ENCODE measurements at regions not wholly inside any gene's neighbourhood (a gene's known extent, or its start where the extent isn't known, plus 50 kb on each side); places are given as distances from the start of the nearest gene placed in this dataset.

DNA sequence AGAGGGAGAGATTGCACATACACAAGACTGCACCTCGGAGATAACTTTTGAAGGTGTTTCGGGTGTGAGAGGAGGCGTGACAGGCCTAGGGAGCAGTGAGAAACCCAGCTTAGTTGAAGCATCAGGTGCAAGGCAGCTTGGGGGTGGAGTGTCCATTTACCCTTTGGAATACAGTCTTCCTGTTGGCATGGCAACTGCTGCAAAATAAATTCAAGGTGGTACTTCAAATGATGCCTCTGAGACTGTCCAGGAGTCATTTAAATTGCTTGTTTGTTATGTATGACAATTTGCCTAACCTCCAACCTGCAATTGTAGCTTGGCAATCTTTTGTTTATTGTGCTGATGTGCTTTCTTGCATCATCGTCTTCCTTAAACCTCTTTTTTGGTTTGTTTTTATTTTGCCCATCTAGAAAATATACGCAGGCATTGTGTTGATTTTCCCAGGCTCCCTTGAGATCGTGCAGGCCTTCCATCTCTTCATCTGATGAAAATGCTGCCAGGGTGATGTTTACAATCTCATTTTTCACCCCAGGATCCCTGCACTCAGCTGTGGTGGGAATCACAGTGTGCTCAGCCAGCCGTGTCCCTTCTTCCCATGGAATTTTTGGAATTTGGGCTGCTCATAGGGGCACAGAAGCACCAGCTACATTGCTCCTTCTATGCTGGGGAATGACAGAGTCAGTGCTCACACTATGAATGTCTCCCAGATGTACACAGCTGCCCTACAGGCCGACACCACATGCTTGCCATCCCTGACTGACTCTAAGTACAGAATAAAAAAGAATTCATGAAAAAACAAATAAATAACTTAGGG is 583.1 kb upstream of the CFAP20DC start:
- in situ Hi-C loops (cut with MboI; ENCODE audit: low pct_unique_long_range_greater_than_20kb in 2 of 9, low sequenced_read_pairs in 9 of 9, unreplicated experiment in 9 of 9) = no loop called here
- Histone ChIP-seq H3K4me3 (no peak overlapping the region), H3K4me1 (replicated peaks in 1 of 2) (peaks cover 11 to 20% of the 10 kb centered on the region in 2 donors), H3K27ac (peak overlapping the region; percentile 47 to 68)
- WGBS, 10 experiments = 33 to 80% (median 69%) methylated on average over 1 to 6 of the region's 8 CpGs
- peak in 6 of 8 experiments; percentile 37 to 82 (median 66) for ATAC-seq (replicated peaks in 6 of 8)

- no peak for ATAC-seq (replicated peaks in 6 of 8)
- 38 to 100% (median 74%) methylated on average over 1 to 2 of the region's 2 CpGs; no CpG with 5 or more reads in 4 of the 10 experiments for WGBS, 10 experiments
- no peak overlapping the region for H3K27ac ChIP-seq
Measured at GRCh38 chr3:59631482-59631881, 581.7 kb upstream of the CFAP20DC start.

DNA sequence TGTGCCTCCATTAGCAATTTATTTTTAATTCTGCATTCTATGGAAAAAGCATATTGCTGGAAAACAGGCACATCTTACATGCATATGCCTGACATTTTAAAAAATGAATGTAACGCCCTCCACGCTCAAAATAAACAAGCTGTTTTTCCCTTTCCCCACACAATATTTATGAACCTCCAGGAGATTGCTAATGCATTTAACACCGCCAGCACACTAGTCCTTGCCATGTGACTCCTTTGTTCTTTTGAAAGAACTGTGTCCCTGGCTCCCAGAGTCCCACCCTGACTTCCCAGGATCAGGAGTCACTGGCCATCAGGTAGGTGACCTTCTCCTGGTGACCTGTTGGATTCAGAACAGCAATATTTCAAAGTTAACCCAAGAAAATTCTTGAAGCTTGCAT is 571.2 kb upstream of the CFAP20DC start:
- H3K27ac ChIP-seq = no peak overlapping the region
- 0 to 46% (median 29%) methylated on average over 1 to 3 of the region's 3 CpGs; no CpG with 5 or more reads in 4 of the 10 experiments for WGBS, 10 experiments
- peak; percentile 49 to 87 (median 68) for ATAC-seq (replicated peaks in 6 of 8)
- H3K4me3 ChIP-seq = no peak overlapping the region
- peaks cover 0 to 15% of the 10 kb centered on the region in 2 donors for H3K4me1 ChIP-seq (replicated peaks in 1 of 2)
- in situ Hi-C loops (cut with MboI; ENCODE audit: low pct_unique_long_range_greater_than_20kb in 2 of 9, low sequenced_read_pairs in 9 of 9, unreplicated experiment in 9 of 9) = no loop called here

More at GRCh38 chr3:59631482-59631881, 581.7 kb upstream of the CFAP20DC start:
- peaks cover 11 to 20% of the 10 kb centered on the region in 2 donors for H3K4me1 ChIP-seq (replicated peaks in 1 of 2)
- in situ Hi-C loops (cut with MboI; ENCODE audit: low pct_unique_long_range_greater_than_20kb in 2 of 9, low sequenced_read_pairs in 9 of 9, unreplicated experiment in 9 of 9) = no loop called here
- H3K4me3 ChIP-seq = no peak overlapping the region

GRCh38 chr3:59620325-59620724 is 570.5 kb upstream of the CFAP20DC start:
- Histone ChIP-seq H3K4me3 (no peak overlapping the region), H3K4me1 (replicated peaks in 1 of 2) (peaks cover 0 to 15% of the 10 kb centered on the region in 2 donors), H3K27ac (no peak overlapping the region)
- in situ Hi-C loops (cut with MboI; ENCODE audit: low pct_unique_long_range_greater_than_20kb in 2 of 9, low sequenced_read_pairs in 9 of 9, unreplicated experiment in 9 of 9) = no loop called here
- WGBS, 10 experiments = 65 to 100% (median 89%) methylated on average over 1 to 4 of the region's 4 CpGs
- no peak for ATAC-seq (replicated peaks in 6 of 8)

DNA sequence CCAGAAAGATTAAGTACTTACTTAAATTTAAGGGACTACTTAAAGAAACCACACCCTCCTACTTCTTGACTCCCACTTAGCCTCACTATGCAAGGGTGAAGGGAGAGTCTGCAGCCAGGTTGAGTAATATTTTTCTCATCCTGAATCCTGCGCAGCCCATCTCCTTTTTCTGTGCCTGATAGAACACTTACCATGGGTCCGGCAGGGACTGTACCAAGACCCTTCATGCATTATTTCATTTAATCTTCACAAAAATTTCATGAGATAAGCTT is 562.6 kb upstream of the CFAP20DC start:
- Histone ChIP-seq H3K4me1 (replicated peaks in 1 of 2) (peaks cover 6 to 20% of the 10 kb centered on the region in 2 donors), H3K4me3 (no peak overlapping the region), H3K27ac (no peak overlapping the region)
- ATAC-seq (replicated peaks in 6 of 8) = peak in 1 of 8 experiments; percentile 94
- WGBS, 10 experiments = 33 to 100% (median 100%) methylated on average over 1 to 2 of the region's 2 CpGs; no CpG with 5 or more reads in 3 of the 10 experiments
- in situ Hi-C loops (cut with MboI; ENCODE audit: low pct_unique_long_range_greater_than_20kb in 2 of 9, low sequenced_read_pairs in 9 of 9, unreplicated experiment in 9 of 9) = no loop called here

- Histone ChIP-seq H3K27ac (no peak overlapping the region), H3K4me1 (replicated peaks in 1 of 2) (peaks cover 10 to 20% of the 10 kb centered on the region in 2 donors), H3K4me3 (no peak overlapping the region)
- ATAC-seq (replicated peaks in 6 of 8) = peak in 3 of 8 experiments; percentile 75 to 90 (median 87)
- 38 to 90% (median 77%) methylated on average over 1 to 7 of the region's 7 CpGs for WGBS, 10 experiments
- in situ Hi-C loops (cut with MboI; ENCODE audit: low pct_unique_long_range_greater_than_20kb in 2 of 9, low sequenced_read_pairs in 9 of 9, unreplicated experiment in 9 of 9) = no loop called here
Measured at GRCh38 chr3:59611649-59612443, 562.0 kb upstream of the CFAP20DC start.

GRCh38 chr3:59609657-59610348 is 560.0 kb upstream of the CFAP20DC start:
- Histone ChIP-seq H3K4me1 (replicated peaks in 1 of 2) (peaks cover 14 to 20% of the 10 kb centered on the region in 2 donors), H3K4me3 (no peak overlapping the region), H3K27ac (no peak overlapping the region)
- in situ Hi-C loops (cut with MboI; ENCODE audit: low pct_unique_long_range_greater_than_20kb in 2 of 9, low sequenced_read_pairs in 9 of 9, unreplicated experiment in 9 of 9) = no loop called here
- ATAC-seq (replicated peaks in 6 of 8) = peak in 7 of 8 experiments; percentile 19 to 93 (median 87)
- WGBS, 10 experiments = 33 to 100% (median 57%) methylated on average over 1 to 5 of the region's 6 CpGs

GRCh38 chr3:59608356-59608755 is 558.5 kb upstream of the CFAP20DC start:
- in situ Hi-C loops (cut with MboI; ENCODE audit: low pct_unique_long_range_greater_than_20kb in 2 of 9, low sequenced_read_pairs in 9 of 9, unreplicated experiment in 9 of 9) = no loop called here
- H3K4me3 ChIP-seq = no peak overlapping the region
- ATAC-seq (replicated peaks in 6 of 8) = no peak
- H3K4me1 ChIP-seq (replicated peaks in 1 of 2) = peaks cover 14 to 20% of the 10 kb centered on the region in 2 donors
- H3K27ac ChIP-seq = no peak overlapping the region
- 76 to 100% (median 86%) methylated on average over 1 to 6 of the region's 6 CpGs; no CpG with 5 or more reads in 1 of the 10 experiments for WGBS, 10 experiments

- Histone ChIP-seq H3K4me3 (no peak overlapping the region), H3K27ac (no peak overlapping the region), H3K4me1 (replicated peaks in 1 of 2) (peaks cover 14 to 20% of the 10 kb centered on the region in 2 donors)
- in situ Hi-C loops (cut with MboI; ENCODE audit: low pct_unique_long_range_greater_than_20kb in 2 of 9, low sequenced_read_pairs in 9 of 9, unreplicated experiment in 9 of 9) = no loop called here
- ATAC-seq (replicated peaks in 6 of 8) = peak in 3 of 8 experiments; percentile 12 to 35 (median 27)
- 0 to 83% (median 40%) methylated on average over 1 of the region's 1 CpG; no CpG with 5 or more reads in 5 of the 10 experiments for WGBS, 10 experiments
Measured at GRCh38 chr3:59607656-59608055, 557.8 kb upstream of the CFAP20DC start.

DNA sequence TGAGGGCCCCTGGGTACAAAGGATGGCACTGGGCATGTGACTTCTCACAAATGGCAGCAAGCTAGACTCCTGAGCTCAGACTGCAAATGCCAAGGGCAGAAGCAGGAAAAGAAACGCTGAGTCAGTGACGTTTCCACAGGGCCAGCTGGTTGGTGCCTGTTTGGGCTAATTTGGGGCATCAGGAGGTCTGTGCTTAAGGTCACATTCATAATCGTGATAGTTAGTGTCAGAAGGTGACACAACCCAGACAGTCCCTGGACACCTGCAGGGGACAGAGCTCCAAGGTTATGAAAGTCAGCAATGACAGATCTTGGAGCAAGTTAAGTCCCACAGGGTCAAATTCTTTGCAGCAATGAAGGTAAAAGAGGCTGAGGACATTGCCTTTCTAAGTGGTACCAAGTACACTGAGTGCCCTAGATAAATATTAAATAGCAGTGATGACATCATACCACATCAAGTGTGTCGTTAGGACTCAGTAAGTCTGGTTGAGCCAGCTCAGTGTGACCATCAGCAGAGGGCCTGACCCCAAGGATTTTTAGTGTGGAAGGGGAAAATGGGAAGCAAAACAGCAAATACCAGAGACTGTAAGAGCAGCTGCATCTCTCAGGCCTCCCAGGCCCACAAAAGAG is 556.9 kb upstream of the CFAP20DC start:
- H3K27ac ChIP-seq = no peak overlapping the region
- WGBS, 10 experiments = 54 to 76% (median 67%) methylated on average over 1 to 2 of the region's 4 CpGs; no CpG with 5 or more reads in 7 of the 10 experiments
- in situ Hi-C loops (cut with MboI; ENCODE audit: low pct_unique_long_range_greater_than_20kb in 2 of 9, low sequenced_read_pairs in 9 of 9, unreplicated experiment in 9 of 9) = no loop called here
- peak in 5 of 8 experiments; percentile 36 to 73 (median 47) for ATAC-seq (replicated peaks in 6 of 8)
- peaks cover 14 to 20% of the 10 kb centered on the region in 2 donors for H3K4me1 ChIP-seq (replicated peaks in 1 of 2)
- H3K4me3 ChIP-seq = no peak overlapping the region

DNA sequence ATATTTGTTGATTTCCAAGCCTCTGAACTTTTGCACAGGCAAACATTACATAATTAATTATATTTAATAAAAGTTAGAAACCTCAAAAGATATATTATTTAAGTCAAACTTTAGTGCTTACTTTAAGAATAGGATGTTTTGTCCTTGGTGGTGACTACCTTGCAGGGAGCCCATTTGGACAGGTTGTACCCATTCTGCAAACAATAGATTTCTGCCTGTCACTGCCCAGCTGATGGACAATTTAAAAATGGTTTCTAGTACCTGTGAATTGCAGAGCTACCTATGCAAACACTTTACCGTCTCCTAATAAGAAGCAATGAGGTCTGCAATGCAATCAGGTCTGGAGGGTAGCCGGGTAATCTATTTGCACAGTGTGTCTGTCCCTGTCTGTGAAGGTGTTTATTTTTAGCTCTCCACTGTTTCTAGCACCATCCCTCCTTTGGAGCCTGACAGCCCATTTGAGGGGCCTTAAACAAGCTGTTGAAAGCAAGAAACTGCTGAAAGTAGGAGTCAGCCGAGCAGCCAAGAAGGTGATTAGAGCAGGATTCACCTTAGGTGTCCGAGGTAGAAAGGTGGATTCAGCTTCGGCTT is 556.2 kb upstream of the CFAP20DC start:
- no peak overlapping the region for H3K4me3 ChIP-seq
- in situ Hi-C loops (cut with MboI; ENCODE audit: low pct_unique_long_range_greater_than_20kb in 2 of 9, low sequenced_read_pairs in 9 of 9, unreplicated experiment in 9 of 9) = no loop called here
- H3K27ac ChIP-seq = no peak overlapping the region
- peak in 1 of 8 experiments; percentile 20 for ATAC-seq (replicated peaks in 6 of 8)
- H3K4me1 ChIP-seq (replicated peaks in 1 of 2) = peaks cover 14 to 20% of the 10 kb centered on the region in 2 donors
- WGBS, 10 experiments = 76 to 100% (median 85%) methylated on average over 1 to 5 of the region's 5 CpGs

- no peak overlapping the region for H3K27ac ChIP-seq
- 86 to 100% methylated on average over 1 of the region's 1 CpG; no CpG with 5 or more reads in 8 of the 10 experiments for WGBS, 10 experiments
- ATAC-seq (replicated peaks in 6 of 8) = no peak
- H3K4me3 ChIP-seq = no peak overlapping the region
- H3K4me1 ChIP-seq (replicated peaks in 1 of 2) = peaks cover 14 to 18% of the 10 kb centered on the region in 2 donors
- in situ Hi-C loops (cut with MboI; ENCODE audit: low pct_unique_long_range_greater_than_20kb in 2 of 9, low sequenced_read_pairs in 9 of 9, unreplicated experiment in 9 of 9) = no loop called here
Measured at GRCh38 chr3:59605318-59605717, 555.5 kb upstream of the CFAP20DC start.

Measured in motor neuron (in vitro differentiated cells).